ENCODE measurements at regions not wholly inside any gene's neighbourhood (a gene's known extent, or its start where the extent isn't known, plus 50 kb on each side); places are given as distances from the start of the nearest gene placed in this dataset.

DNA sequence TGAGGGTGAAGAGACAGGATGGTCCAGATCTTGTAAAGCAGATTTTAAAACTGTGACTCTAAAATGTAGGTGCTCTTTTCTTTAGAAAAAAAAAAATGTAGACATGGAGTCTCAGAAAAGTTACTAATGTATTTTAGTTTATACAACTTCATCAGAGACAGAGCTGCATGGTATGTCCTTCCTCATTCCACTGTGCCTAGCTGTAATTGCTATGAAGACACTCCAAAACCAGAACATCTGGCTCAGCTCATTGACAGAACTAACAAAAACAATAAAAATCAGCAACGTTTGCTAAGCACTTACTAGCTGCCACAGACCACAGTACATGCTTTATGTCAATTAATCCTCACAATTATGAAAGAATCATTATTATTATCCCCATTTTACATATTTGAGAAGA lies 160.7 kb downstream of the BARX2 start (continued):
- TF ChIP-seq, protein P1, sequence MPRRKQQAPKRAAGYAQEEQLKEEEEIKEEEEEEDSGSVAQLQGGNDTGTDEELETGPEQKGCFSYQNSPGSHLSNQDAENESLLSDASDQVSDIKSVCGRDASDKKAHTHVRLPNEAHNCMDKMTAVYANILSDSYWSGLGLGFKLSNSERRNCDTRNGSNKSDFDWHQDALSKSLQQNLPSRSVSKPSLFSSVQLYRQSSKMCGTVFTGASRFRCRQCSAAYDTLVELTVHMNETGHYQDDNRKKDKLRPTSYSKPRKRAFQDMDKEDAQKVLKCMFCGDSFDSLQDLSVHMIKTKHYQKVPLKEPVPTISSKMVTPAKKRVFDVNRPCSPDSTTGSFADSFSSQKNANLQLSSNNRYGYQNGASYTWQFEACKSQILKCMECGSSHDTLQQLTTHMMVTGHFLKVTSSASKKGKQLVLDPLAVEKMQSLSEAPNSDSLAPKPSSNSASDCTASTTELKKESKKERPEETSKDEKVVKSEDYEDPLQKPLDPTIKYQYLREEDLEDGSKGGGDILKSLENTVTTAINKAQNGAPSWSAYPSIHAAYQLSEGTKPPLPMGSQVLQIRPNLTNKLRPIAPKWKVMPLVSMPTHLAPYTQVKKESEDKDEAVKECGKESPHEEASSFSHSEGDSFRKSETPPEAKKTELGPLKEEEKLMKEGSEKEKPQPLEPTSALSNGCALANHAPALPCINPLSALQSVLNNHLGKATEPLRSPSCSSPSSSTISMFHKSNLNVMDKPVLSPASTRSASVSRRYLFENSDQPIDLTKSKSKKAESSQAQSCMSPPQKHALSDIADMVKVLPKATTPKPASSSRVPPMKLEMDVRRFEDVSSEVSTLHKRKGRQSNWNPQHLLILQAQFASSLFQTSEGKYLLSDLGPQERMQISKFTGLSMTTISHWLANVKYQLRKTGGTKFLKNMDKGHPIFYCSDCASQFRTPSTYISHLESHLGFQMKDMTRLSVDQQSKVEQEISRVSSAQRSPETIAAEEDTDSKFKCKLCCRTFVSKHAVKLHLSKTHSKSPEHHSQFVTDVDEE (CRISPR knock-in tag; IDR thresholded peaks at IDR 0.05), result no peak
- TF ChIP-seq ZFP30 (CRISPR knock-in tag; IDR thresholded peaks at IDR 0.05), result no peak
- TF ChIP-seq BACH2 (CRISPR knock-in tag; IDR thresholded peaks at IDR 0.05; ENCODE audit: borderline replicate concordance), result no peak
- no peak for TF ChIP-seq ZNF565 (CRISPR knock-in tag; conservative IDR thresholded peaks at IDR 0.05; ENCODE audit: low read depth)
- TF ChIP-seq ARNTL (CRISPR knock-in tag; IDR thresholded peaks at IDR 0.05; ENCODE audit: borderline replicate concordance, low read depth), result no peak

DNA sequence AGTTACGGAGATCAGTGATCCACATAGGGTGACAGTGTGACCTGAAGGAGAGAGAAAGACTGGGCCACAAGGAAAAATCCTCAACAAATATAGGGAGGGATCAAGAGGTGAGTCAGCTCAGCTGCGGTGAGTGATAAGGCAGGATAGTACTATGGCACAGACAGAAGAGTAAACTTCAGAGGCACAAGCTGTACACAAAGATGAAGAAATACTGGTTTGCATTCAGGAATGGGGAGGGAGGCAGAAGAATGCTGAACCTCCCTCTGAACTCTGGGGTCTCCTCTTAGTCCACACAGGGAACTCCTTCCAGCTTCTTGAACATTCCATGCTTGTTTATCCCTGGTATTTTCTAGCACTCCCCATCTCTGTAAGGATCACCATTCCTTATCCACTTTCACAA lies 162.7 kb downstream of the BARX2 start:
- ATAC-seq, result no peak
- TF ChIP-seq CSDC2 (CRISPR knock-in tag; IDR thresholded peaks at IDR 0.05) (no peak), ESRRG (CRISPR knock-in tag; IDR thresholded peaks at IDR 0.05) (no peak), SNAI2 (CRISPR knock-in tag; IDR thresholded peaks at IDR 0.05) (no peak), ZNF70 (CRISPR knock-in tag; IDR thresholded peaks at IDR 0.05) (no peak), ZC3H10 (CRISPR knock-in tag; IDR thresholded peaks at IDR 0.05) (no peak), ISL1 (CRISPR knock-in tag; IDR thresholded peaks at IDR 0.05) (no peak), TOX (CRISPR knock-in tag; IDR thresholded peaks at IDR 0.05; ENCODE audit: borderline replicate concordance) (no peak), ARNTL (CRISPR knock-in tag; IDR thresholded peaks at IDR 0.05; ENCODE audit: borderline replicate concordance, low read depth) (no peak), PPARA (CRISPR knock-in tag; IDR thresholded peaks at IDR 0.05; ENCODE audit: borderline replicate concordance) (no peak), RARB (CRISPR knock-in tag; IDR thresholded peaks at IDR 0.05) (no peak), BACH2 (CRISPR knock-in tag; IDR thresholded peaks at IDR 0.05; ENCODE audit: borderline replicate concordance) (no peak)
- TF ChIP-seq, protein P2, sequence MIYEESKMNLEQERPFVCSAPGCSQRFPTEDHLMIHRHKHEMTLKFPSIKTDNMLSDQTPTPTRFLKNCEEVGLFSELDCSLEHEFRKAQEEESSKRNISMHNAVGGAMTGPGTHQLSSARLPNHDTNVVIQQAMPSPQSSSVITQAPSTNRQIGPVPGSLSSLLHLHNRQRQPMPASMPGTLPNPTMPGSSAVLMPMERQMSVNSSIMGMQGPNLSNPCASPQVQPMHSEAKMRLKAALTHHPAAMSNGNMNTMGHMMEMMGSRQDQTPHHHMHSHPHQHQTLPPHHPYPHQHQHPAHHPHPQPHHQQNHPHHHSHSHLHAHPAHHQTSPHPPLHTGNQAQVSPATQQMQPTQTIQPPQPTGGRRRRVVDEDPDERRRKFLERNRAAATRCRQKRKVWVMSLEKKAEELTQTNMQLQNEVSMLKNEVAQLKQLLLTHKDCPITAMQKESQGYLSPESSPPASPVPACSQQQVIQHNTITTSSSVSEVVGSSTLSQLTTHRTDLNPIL (CRISPR knock-in tag; IDR thresholded peaks at IDR 0.05; ENCODE audit: low read depth), result no peak
- TF ChIP-seq, protein P3, sequence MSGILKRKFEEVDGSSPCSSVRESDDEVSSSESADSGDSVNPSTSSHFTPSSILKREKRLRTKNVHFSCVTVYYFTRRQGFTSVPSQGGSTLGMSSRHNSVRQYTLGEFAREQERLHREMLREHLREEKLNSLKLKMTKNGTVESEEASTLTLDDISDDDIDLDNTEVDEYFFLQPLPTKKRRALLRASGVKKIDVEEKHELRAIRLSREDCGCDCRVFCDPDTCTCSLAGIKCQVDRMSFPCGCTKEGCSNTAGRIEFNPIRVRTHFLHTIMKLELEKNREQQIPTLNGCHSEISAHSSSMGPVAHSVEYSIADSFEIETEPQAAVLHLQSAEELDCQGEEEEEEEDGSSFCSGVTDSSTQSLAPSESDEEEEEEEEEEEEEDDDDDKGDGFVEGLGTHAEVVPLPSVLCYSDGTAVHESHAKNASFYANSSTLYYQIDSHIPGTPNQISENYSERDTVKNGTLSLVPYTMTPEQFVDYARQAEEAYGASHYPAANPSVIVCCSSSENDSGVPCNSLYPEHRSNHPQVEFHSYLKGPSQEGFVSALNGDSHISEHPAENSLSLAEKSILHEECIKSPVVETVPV (CRISPR knock-in tag; IDR thresholded peaks at IDR 0.05), result no peak
- TF ChIP-seq, protein P4, sequence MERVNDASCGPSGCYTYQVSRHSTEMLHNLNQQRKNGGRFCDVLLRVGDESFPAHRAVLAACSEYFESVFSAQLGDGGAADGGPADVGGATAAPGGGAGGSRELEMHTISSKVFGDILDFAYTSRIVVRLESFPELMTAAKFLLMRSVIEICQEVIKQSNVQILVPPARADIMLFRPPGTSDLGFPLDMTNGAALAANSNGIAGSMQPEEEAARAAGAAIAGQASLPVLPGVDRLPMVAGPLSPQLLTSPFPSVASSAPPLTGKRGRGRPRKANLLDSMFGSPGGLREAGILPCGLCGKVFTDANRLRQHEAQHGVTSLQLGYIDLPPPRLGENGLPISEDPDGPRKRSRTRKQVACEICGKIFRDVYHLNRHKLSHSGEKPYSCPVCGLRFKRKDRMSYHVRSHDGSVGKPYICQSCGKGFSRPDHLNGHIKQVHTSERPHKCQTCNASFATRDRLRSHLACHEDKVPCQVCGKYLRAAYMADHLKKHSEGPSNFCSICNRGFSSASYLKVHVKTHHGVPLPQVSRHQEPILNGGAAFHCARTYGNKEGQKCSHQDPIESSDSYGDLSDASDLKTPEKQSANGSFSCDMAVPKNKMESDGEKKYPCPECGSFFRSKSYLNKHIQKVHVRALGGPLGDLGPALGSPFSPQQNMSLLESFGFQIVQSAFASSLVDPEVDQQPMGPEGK (CRISPR knock-in tag; IDR thresholded peaks at IDR 0.05; ENCODE audit: borderline replicate concordance), result no peak

DNA sequence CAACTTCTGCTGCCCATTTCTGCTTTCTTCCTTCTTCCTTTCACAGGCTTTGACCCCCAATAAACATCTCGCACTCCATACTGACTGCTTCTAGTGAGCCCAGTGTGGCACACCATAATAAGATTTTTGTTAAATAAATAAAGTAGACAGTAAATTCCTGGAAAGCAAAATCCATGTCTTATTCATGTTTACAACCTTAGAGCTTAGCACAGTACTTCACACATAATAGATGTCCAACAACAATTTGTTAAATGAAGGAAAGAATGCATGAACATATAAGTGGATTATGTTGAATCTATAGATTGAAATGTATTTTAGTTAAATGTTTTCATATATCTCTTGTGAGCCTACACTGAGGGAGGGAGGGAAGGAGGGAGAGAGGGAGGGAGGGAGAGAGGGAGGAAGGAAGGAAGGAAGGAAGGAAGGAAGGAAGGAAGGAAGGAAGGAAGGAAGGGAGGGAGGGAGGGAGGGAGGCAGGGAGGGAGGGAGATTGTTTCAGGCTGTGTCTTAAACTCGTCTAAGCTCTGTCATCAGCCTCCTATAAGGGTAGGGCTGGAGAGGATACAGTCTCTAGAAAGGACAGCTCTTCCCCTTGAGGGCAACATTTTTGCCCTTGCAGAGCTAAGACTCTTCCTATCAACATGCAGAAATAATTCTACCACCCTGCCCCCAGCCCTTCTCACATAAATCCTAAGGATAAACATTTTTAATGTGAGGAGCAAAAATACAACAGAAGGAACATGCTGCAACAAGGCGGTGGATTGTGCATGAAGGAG lies 168.1 kb downstream of the BARX2 start:
- no peak for ATAC-seq
- no peak for TF ChIP-seq OSR1 (CRISPR knock-in tag; IDR thresholded peaks at IDR 0.05)
- TF ChIP-seq ZC3H10 (CRISPR knock-in tag; IDR thresholded peaks at IDR 0.05), result no peak
- TF ChIP-seq ZNF565 (CRISPR knock-in tag; conservative IDR thresholded peaks at IDR 0.05; ENCODE audit: low read depth), result no peak
- no peak for TF ChIP-seq ZNF70 (CRISPR knock-in tag; IDR thresholded peaks at IDR 0.05)
- no peak for TF ChIP-seq ESRRG (CRISPR knock-in tag; IDR thresholded peaks at IDR 0.05)
- no peak for TF ChIP-seq ARNTL (CRISPR knock-in tag; IDR thresholded peaks at IDR 0.05; ENCODE audit: borderline replicate concordance, low read depth)

DNA sequence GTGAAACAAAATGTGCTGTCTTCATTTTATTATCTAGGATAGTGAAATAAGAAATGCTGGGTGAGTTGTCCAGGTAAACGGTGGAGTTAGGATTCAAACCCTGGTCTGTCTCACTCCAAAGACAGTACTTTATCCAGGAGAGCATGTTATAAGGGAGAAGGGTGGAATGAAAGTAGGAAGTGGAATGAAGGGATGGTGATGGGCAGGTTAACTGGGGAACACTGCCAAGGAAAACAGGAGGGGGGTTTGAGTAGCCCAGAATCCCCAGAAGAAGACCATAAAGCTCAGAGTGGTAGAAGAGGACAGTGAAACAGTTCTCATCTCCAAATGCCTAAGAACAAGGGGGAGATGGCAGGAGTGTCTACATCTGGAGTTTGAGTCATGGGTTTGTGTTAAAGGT lies 169.0 kb downstream of the BARX2 start:
- TF ChIP-seq, protein P1 (CRISPR knock-in tag; IDR thresholded peaks at IDR 0.05), result no peak
- TF ChIP-seq ZNF70 (CRISPR knock-in tag; IDR thresholded peaks at IDR 0.05), result no peak
- TF ChIP-seq, protein P4 (CRISPR knock-in tag; IDR thresholded peaks at IDR 0.05; ENCODE audit: borderline replicate concordance), result no peak

More for the DNA sequence above, 169.0 kb downstream of the BARX2 start:
- no peak for ATAC-seq
